HFFc6 (cell line): ENCODE measurements at regions not wholly inside any gene's neighbourhood (a gene's known extent, or its start where the extent isn't known, plus 50 kb on each side); places are given as distances from the start of the nearest gene placed in this dataset. TPM values are rescaled to one million over a fixed set of nuclear protein-coding genes. Genes with fewer than 3 reads are reported as not detected.

ENCODE experiments used
- DNase-seq: peaks from one replicate; pipeline ENCODE4 v3.0.0-alpha.2; 2018
- H3K27ac Mint-ChIP-seq: 2 replicates; pipeline ENCODE4 v1.8.0; 2020; ENCODE audit warnings: mild to moderate bottlenecking, mixed read lengths
- H3K27me3 Mint-ChIP-seq: 2 replicates; pipeline ENCODE4 v1.8.0; 2021; ENCODE audit warnings: mild to moderate bottlenecking, moderate library complexity, mixed read lengths; ENCODE audit not compliant: insufficient read depth
- H3K36me3 Mint-ChIP-seq: 2 replicates; pipeline ENCODE4 v1.8.0; 2021; ENCODE audit warnings: low read depth, mixed read lengths
- H3K4me1 Mint-ChIP-seq: 2 replicates; pipeline ENCODE4 v1.8.0; 2020; ENCODE audit warnings: low read depth, mixed read lengths
- H3K4me3 Mint-ChIP-seq: 2 replicates; pipeline ENCODE4 v1.8.0; 2020; ENCODE audit warnings: mild to moderate bottlenecking, moderate library complexity, mixed read lengths
- H3K9me3 Mint-ChIP-seq: 2 replicates; pipeline ENCODE4 v1.8.0; 2020; ENCODE audit warnings: mild to moderate bottlenecking, mixed read lengths
- microRNA-seq: library from miRNA; unstranded; fragments of <30 nt; microRNA quantifications from one replicate; pipeline ENCODE4, GENCODE V29; 2019
- TF ChIP-seq, protein P1 (sequence below): fragments of 200-600 bp; sonication (generic); IDR thresholded peaks from 2 replicates; pipeline ENCODE4 v1.5.0; 2021; ENCODE audit warnings: antibody characterized with exemption, mild to moderate bottlenecking

DNA sequence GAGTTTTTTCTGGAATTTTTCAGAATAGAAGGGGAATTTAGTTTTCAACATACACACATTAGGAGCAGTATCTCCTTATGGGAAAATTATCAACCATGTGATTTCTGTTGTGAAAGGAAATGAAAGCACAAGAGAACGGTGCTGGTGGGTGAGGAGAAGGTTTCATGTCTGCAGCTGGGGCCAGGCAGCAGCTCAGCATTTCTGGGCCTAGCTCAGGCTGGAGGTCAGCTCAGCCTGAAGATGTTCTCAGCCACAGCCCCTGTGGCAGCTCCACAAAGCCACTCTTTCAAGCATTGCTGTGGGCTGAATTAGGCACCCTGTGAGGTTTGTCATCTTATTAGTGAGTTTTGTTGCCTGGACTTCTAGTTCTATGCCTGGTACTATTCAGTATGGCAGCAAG is 90.3 kb downstream of the DIRAS2 start:
- Mint-ChIP-seq H3K9me3 (peaks cover 46% of the 10 kb centered on the region), H3K27me3 (no peaks in the 10 kb centered on the region), H3K4me3 (no peak overlapping the region), H3K36me3 (no peaks in the 10 kb centered on the region), H3K4me1 (no peaks in the 10 kb centered on the region), H3K27ac (no peak overlapping the region)
- TF ChIP-seq, protein P1, sequence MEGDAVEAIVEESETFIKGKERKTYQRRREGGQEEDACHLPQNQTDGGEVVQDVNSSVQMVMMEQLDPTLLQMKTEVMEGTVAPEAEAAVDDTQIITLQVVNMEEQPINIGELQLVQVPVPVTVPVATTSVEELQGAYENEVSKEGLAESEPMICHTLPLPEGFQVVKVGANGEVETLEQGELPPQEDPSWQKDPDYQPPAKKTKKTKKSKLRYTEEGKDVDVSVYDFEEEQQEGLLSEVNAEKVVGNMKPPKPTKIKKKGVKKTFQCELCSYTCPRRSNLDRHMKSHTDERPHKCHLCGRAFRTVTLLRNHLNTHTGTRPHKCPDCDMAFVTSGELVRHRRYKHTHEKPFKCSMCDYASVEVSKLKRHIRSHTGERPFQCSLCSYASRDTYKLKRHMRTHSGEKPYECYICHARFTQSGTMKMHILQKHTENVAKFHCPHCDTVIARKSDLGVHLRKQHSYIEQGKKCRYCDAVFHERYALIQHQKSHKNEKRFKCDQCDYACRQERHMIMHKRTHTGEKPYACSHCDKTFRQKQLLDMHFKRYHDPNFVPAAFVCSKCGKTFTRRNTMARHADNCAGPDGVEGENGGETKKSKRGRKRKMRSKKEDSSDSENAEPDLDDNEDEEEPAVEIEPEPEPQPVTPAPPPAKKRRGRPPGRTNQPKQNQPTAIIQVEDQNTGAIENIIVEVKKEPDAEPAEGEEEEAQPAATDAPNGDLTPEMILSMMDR = no peak
- no peak for DNase-seq

- H3K4me3 Mint-ChIP-seq = no peak overlapping the region
- TF ChIP-seq, protein P1 = no peak
These were observed 87.1 kb downstream of the DIRAS2 start for GRCh38 chr9:90555351-90556057.

GRCh38 chr9:90556897-90557675 is 85.5 kb downstream of the DIRAS2 start:
- Mint-ChIP-seq H3K4me3 (no peak overlapping the region), H3K27ac (no peak overlapping the region), H3K4me1 (no peaks in the 10 kb centered on the region), H3K9me3 (peaks cover 34% of the 10 kb centered on the region), H3K36me3 (no peaks in the 10 kb centered on the region), H3K27me3 (peaks cover 3% of the 10 kb centered on the region)
- TF ChIP-seq, protein P1 = no peak
- DNase-seq = no peak

More at GRCh38 chr9:90555351-90556057, 87.1 kb downstream of the DIRAS2 start:
- Mint-ChIP-seq H3K36me3 (no peaks in the 10 kb centered on the region), H3K27me3 (peaks cover 2% of the 10 kb centered on the region), H3K9me3 (peaks cover 34% of the 10 kb centered on the region), H3K27ac (no peak overlapping the region), H3K4me1 (no peaks in the 10 kb centered on the region)
- no peak for DNase-seq

GRCh38 chr9:90559075-90560073 is 83.2 kb downstream of the DIRAS2 start:
- Mint-ChIP-seq H3K4me1 (no peaks in the 10 kb centered on the region), H3K4me3 (no peak overlapping the region), H3K9me3 (peaks cover 21% of the 10 kb centered on the region), H3K36me3 (no peaks in the 10 kb centered on the region), H3K27me3 (peaks cover 3% of the 10 kb centered on the region), H3K27ac (no peak overlapping the region)
- no peak for DNase-seq
- TF ChIP-seq, protein P1 = no peak

Small RNA genes lying in the stretch of these regions (microRNA-seq; reads per million reads assigned to microRNA genes)
- gene MIR4290 = not detected
